Endothelial cell of umbilical vein (primary cell): ENCODE measurements at regions not wholly inside any gene's neighbourhood (a gene's known extent, or its start where the extent isn't known, plus 50 kb on each side); places are given as distances from the start of the nearest gene placed in this dataset.

ENCODE experiments used
- BruUV-seq: library from RNA; stranded (reverse); fragments of 400-500 nt; replicated peaks from 2 replicates; lab custom pipeline; 2021; lab: Mats Ljungman, UMichigan
- CTCF ChIA-PET: fragments of 300-600, 350-600 bp; sonication (Branson Sonifier 250); formaldehyde crosslinking; loops from one replicate; lab custom pipeline; 2021; ENCODE audit warnings: antibody characterized with exemption, inconsistent platforms; lab: Charles Lee
- POLR2A ChIA-PET: fragments of 300-600, 350-600 bp; sonication (Branson Sonifier 250); formaldehyde crosslinking; loops from one replicate; lab custom pipeline; 2021; ENCODE audit warnings: antibody characterized with exemption, inconsistent platforms; lab: Charles Lee
- DNase-seq: peaks from one replicate; pipeline ENCODE4 v3.0.0-alpha.2; 2011; ENCODE audit warnings: low read depth, low spot score
- FAIRE-seq: peaks from 2 replicates; lab custom pipeline; 2011; peaks lifted over from hg19 to GRCh38; lab: Jason Lieb, UNC
- H2AFZ ChIP-seq: 2 replicates; pipeline ENCODE4 v1.6.0; 2012; ENCODE audit warnings: low read depth, low read length, control low read depth, inconsistent platforms
- H3K27ac ChIP-seq: 2 replicates; pipeline ENCODE4 v1.5.1; 2011; ENCODE audit warnings: low read depth, mild to moderate bottlenecking, control low read depth, low read length, moderate library complexity; ENCODE audit not compliant: insufficient read depth
- H3K27me3 ChIP-seq, 2 experiments: 2 replicates each; pipeline versions ENCODE4 v1.6.0 to v1.6.1; 2011; ENCODE audit warnings: low read length in 2 of 2, mixed read lengths in 1 of 2; ENCODE audit not compliant: control insufficient read depth in 2 of 2, insufficient read depth in 2 of 2
- H3K36me3 ChIP-seq, 2 experiments: 2 replicates in 1 of 2; 3 replicates in 1 of 2; pipeline ENCODE4 v1.5.1; 2011; ENCODE audit warnings: low read length in 2 of 2, mild to moderate bottlenecking in 1 of 2, moderate library complexity in 1 of 2; ENCODE audit not compliant: control insufficient read depth in 2 of 2, insufficient read depth in 2 of 2; ENCODE audit errors: extremely low read depth in 1 of 2
- H3K4me1 ChIP-seq: 3 replicates; pipeline ENCODE4 v1.5.1; 2011; ENCODE audit warnings: mild to moderate bottlenecking, low read length; ENCODE audit not compliant: control insufficient read depth, insufficient read depth; ENCODE audit errors: extremely low read depth
- H3K4me2 ChIP-seq: 2 replicates; pipeline ENCODE4 v1.6.1; 2011; ENCODE audit warnings: low read length, control low read depth, mixed read lengths; ENCODE audit not compliant: insufficient read depth
- H3K4me3 ChIP-seq, 3 experiments: fragments of 200-600 bp in 1 of 3; sonication (generic), shearing (Covaris generic) in 1 of 3; replicated peaks in 1 of 3; 2 replicates each; pipeline ENCODE4 v1.5.1; 2011 to 2016; ENCODE audit warnings: control low read depth in 3 of 3, low read length in 3 of 3, mild to moderate bottlenecking in 2 of 3, inconsistent platforms in 1 of 3, low read depth in 1 of 3, moderate library complexity in 1 of 3; ENCODE audit not compliant: insufficient read depth in 1 of 3
- H3K79me2 ChIP-seq: 2 replicates; pipeline ENCODE4 v1.6.0; 2012; ENCODE audit warnings: low read length, inconsistent platforms; ENCODE audit not compliant: control insufficient read depth, insufficient read depth
- H3K9ac ChIP-seq: replicated peaks from 2 replicates; pipeline ENCODE3; 2011; ENCODE audit warnings: low read length, control low read depth; ENCODE audit not compliant: insufficient read depth; ENCODE audit errors: extremely low read depth
- H3K9me1 ChIP-seq: replicated peaks from 3 replicates; pipeline ENCODE4 v1.6.0; 2011; ENCODE audit warnings: mild to moderate bottlenecking, low read length; ENCODE audit not compliant: control insufficient read depth, insufficient read depth; ENCODE audit errors: extremely low read depth
- H3K9me3 ChIP-seq: replicated peaks from 2 replicates; pipeline ENCODE4 v1.5.1; 2012; ENCODE audit warnings: low read length, inconsistent platforms; ENCODE audit not compliant: control insufficient read depth, insufficient read depth
- H4K20me1 ChIP-seq: replicated peaks from 2 replicates; pipeline ENCODE3; 2011; ENCODE audit warnings: mild to moderate bottlenecking, low read length; ENCODE audit not compliant: control insufficient read depth, insufficient read depth; ENCODE audit errors: extremely low read depth
- CTCF ChIP-seq, 2 donors: IDR thresholded peaks; 1 replicate in 1 of 2; 2 replicates in 1 of 2; pipeline ENCODE4 v1.5.1; 2011; ENCODE audit warnings: low read length in 2 of 2, mild to moderate bottlenecking in 2 of 2, moderate library complexity in 2 of 2, control low read depth in 1 of 2, inconsistent platforms in 1 of 2, low read depth in 1 of 2; ENCODE audit not compliant: insufficient read depth in 1 of 2; ENCODE audit errors: extremely low read depth in 1 of 2
- EZH2 ChIP-seq: IDR thresholded peaks from 2 replicates; pipeline ENCODE4 v1.6.1; 2012; ENCODE audit warnings: borderline replicate concordance, low read depth, mild to moderate bottlenecking, moderate library complexity, low read length, inconsistent platforms; ENCODE audit not compliant: severe bottlenecking
- FOS ChIP-seq: IDR thresholded peaks from 2 replicates; pipeline ENCODE4 v1.6.1; 2011; ENCODE audit warnings: mild to moderate bottlenecking, low read length, moderate library complexity, borderline replicate concordance; ENCODE audit not compliant: insufficient read depth
- GATA2 ChIP-seq: IDR thresholded peaks from 2 replicates; pipeline ENCODE4 v1.7.0; 2011; ENCODE audit warnings: low read depth, mild to moderate bottlenecking, moderate library complexity, mixed read lengths, low read length; ENCODE audit not compliant: insufficient read length, insufficient read depth
- JUN ChIP-seq: IDR thresholded peaks from 2 replicates; pipeline ENCODE4 v1.6.1; 2011; ENCODE audit warnings: borderline replicate concordance, low read depth; ENCODE audit not compliant: insufficient read length, insufficient read depth
- MYC ChIP-seq: IDR thresholded peaks from one replicate; pipeline ENCODE4 v1.6.1; 2011; ENCODE audit warnings: mild to moderate bottlenecking, low read depth, low read length
- POLR2A ChIP-seq: IDR thresholded peaks from 2 replicates; pipeline ENCODE4 v1.6.1; 2012; ENCODE audit warnings: low read depth, mild to moderate bottlenecking, control low read depth, low read length
- POLR2AphosphoS5 ChIP-seq: IDR thresholded peaks from 2 replicates; pipeline ENCODE4 v1.6.1; 2012; ENCODE audit warnings: low read depth, mild to moderate bottlenecking, control low read depth, low read length, moderate library complexity; ENCODE audit not compliant: insufficient read depth
- dilution Hi-C: fragments of 300-500 bp; cut with MboI; formaldehyde crosslinking; loops from one replicate; pipeline ENCODE4 v1.15.0; 2019; ENCODE audit warnings: low sequenced_read_pairs; ENCODE audit not compliant: extremely low pct_ligation_motif_present
- intact Hi-C: fragments of 100-400 bp; cut with micrococcal nuclease; formaldehyde crosslinking; loops from one replicate; pipeline ENCODE4 v1.10.0; 2022
- TF ChIP-seq, protein P1 (sequence below): IDR thresholded peaks from 2 replicates; pipeline ENCODE4 v1.6.1; 2011; ENCODE audit not compliant: insufficient read depth, insufficient read length

- DNase-seq, result no peak
- ChIA-PET POLR2A (no interaction called here), CTCF (no interaction called here)
- H3K9me3 ChIP-seq, result peaks cover 2% of the 10 kb centered on the region
- no peaks in the 10 kb centered on the region for H4K20me1 ChIP-seq
- H3K79me2 ChIP-seq, result no peaks in the 10 kb centered on the region
- no peak overlapping the region for H3K27ac ChIP-seq
- BruUV-seq, result no TSS peak
- H3K9ac ChIP-seq, result no peak overlapping the region
- no peaks in the 10 kb centered on the region for H3K36me3 ChIP-seq
- FAIRE-seq, result no peak
- no peak overlapping the region for H3K4me2 ChIP-seq
- intact Hi-C loops, result no loop called here
- dilution Hi-C loops, result no loop called here
- TF ChIP-seq GATA2 (no peak), EZH2 (no peak), FOS (no peak), CTCF (IDR thresholded peaks at IDR 0.05; ENCODE audit: extremely low read depth in 1 of 2, insufficient read depth in 1 of 2, low read depth in 1 of 2, low read length in 2 of 2) (no peak), MYC (no peak), POLR2AphosphoS5 (no peak), POLR2A (no peak), JUN (no peak)
- TF ChIP-seq, protein P1, sequence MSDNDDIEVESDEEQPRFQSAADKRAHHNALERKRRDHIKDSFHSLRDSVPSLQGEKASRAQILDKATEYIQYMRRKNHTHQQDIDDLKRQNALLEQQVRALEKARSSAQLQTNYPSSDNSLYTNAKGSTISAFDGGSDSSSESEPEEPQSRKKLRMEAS, result no peak
- no peak overlapping the region for H3K4me3 ChIP-seq
- no peaks in the 10 kb centered on the region for H3K9me1 ChIP-seq
- H3K27me3 ChIP-seq, result no peaks in the 10 kb centered on the region
- no peak overlapping the region for H2AFZ ChIP-seq
- no peaks in the 10 kb centered on the region for H3K4me1 ChIP-seq
Observed at GRCh38 chr22:49545606-49546005, 282.1 kb downstream of the BRD1 start.
